ENCODE measurements at regions not wholly inside any gene's neighbourhood (a gene's known extent, or its start where the extent isn't known, plus 50 kb on each side); places are given as distances from the start of the nearest gene placed in this dataset.
A peak's percentile ranks its signal among the peaks of the same experiment; 100 is the strongest.
"Not testable (repeated sequence)": the region's sequence is repeated elsewhere in the genome, so short reads cannot be mapped to it uniquely, and the experiment has no call there.

DNA sequence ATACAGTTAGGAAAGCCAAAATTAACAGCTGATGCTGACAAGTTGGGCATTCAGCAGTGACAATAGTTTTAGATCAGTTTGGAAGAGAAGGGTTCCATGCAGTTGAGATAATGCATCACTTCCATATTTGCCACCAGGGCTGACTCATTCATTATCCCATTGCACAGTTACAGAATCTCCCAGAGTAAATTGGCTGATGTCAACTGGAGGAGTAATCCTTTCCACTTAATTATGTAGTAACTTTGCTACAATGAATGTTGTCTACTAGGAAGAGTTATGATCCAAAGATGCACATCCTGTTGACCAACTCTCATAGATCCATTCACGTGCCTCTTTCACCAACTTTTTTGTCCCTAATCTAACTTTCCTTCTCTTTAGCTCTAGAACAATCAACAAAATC is 123.3 kb upstream of the LUZP2 start:
- DNase-seq (ENCODE audit: low read depth in 2 of 2): no peak

DNA sequence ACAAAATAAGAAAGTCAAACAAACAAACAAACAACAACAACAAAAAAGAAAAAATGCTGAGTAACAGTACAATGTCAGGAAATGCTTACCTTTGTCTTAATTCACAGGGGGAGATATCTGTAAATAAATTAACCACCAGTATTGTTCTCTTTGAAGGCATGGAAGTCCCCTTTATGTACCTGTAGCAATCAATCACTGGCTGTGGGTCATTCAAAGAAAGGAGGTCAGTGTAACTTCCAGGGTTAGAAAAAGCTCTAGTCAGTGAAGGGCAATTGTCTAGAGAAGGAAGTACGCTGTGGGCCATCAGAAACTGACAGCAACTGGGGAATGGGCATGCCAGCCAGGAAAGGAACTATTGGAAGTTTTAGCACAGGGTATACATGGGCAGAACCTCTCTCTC is 121.5 kb upstream of the LUZP2 start:
- no peak for DNase-seq (ENCODE audit: low read depth in 2 of 2)

DNA sequence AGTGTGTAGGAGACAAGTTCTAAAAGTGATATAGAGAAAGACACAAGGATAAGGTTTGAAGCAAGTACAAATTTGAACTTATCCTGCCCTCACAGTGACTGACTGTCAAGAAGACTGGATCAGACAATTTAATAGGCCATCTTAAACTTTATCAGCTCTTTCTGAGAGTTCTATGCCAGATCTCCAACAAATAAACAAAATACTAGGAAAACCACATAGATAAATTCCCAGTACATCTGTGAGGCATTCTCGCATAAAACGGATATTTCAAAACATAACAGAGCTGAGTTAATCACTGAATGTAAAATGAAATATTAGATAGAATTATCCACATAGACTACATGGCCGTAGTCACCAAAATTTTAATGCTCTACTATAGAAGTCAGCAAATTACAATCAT is 120.9 kb upstream of the LUZP2 start:
- no peak for DNase-seq (ENCODE audit: low read depth in 2 of 2)

- DNase-seq (ENCODE audit: low read depth in 2 of 2): no peak
These were observed 113.7 kb upstream of the LUZP2 start for GRCh38 chr11:24383137-24383536.

GRCh38 chr11:24384240-24384639 is 112.6 kb upstream of the LUZP2 start:
- DNase-seq (ENCODE audit: low read depth in 2 of 2): no peak

DNA sequence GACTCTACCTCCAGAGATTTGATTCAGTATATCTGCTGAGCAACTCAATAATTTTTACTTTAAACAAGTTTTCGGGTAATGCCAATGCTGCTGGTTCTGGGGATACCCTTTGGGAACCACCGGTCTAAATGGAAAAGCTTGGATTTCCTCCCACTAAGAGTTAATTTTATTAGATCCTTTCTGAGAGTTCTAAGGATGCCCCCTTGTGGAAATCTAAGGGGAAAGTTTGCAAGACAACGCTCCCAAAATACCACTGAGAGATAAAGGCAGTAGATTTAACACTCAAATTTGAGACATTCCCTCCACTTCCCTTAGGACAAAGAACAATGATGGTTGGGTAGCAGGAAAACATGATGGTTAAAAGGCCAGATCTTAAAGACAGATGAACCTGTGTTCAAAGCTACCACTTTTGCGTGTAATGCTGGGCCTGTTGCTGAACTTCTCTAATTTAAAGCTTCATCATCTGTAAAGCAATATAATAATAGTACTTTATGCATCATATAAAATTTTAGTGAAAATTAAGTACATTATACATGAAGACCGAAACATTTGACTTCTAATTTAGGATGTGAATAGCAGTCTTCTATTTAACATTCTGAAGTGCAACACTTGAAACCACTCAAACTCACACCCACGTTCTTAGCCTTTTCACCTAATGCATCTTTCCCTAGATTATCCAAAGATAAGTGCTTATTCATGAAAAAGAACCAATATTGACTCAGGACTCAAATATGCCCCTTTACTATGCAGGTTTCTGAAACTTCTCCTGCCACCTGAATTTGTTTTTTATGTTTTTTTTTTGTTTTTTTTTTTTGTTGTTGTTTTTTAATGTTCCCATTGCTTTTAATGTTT is 110.1 kb upstream of the LUZP2 start:
- peak; percentile 25 to 30 for DNase-seq (ENCODE audit: low read depth in 2 of 2)

- DNase-seq (ENCODE audit: low read depth in 2 of 2): no peak
These were observed 107.3 kb upstream of the LUZP2 start for GRCh38 chr11:24389575-24389974.

DNA sequence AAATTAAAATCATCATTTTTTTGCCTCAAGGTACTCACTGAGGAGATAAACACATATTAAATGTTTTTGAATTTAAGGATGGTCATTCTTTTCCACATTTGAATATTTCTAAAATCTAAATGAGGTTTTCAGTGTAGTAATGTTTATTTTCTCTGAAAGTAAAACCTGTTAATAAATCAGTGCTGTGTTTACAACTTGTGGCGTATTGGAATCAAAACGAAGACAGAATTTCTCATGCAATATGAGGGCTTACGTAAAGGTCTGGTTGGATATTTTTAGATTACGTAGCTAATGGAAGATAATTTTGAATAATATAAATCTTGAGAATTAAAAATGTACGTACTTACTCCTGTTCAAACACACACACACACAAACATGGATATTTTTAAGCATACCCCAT is 106.8 kb upstream of the LUZP2 start:
- DNase-seq (ENCODE audit: low read depth in 2 of 2): no peak

- no peak for DNase-seq (ENCODE audit: low read depth in 2 of 2)
These were observed 106.1 kb upstream of the LUZP2 start for GRCh38 chr11:24390762-24391161.

- peak; percentile 4 to 6 for DNase-seq (ENCODE audit: low read depth in 2 of 2)
These were observed 105.7 kb upstream of the LUZP2 start for GRCh38 chr11:24391167-24391566.

- DNase-seq (ENCODE audit: low read depth in 2 of 2): no peak
These were observed 96.7 kb upstream of the LUZP2 start for GRCh38 chr11:24400059-24400665.

DNA sequence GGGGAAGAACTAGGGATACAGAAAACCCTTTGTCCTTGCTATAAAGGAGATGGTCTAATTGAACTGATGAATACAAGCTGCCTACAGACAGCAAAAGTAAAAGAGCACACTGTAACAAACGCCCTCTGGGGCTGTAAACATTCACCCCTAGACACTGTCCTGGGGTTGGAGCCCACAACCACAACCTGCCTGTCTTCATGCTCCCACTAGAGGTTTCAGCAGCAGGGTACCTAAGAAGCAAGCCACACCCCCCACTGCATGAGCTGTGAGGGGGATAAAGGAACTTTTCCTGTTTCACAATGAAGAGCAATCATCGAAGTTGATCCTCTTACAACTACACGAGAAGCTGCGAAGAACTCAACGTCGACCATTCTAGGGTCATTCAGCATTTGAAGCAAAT is 90.5 kb upstream of the LUZP2 start:
- DNase-seq (ENCODE audit: low read depth in 2 of 2): no peak

DNA sequence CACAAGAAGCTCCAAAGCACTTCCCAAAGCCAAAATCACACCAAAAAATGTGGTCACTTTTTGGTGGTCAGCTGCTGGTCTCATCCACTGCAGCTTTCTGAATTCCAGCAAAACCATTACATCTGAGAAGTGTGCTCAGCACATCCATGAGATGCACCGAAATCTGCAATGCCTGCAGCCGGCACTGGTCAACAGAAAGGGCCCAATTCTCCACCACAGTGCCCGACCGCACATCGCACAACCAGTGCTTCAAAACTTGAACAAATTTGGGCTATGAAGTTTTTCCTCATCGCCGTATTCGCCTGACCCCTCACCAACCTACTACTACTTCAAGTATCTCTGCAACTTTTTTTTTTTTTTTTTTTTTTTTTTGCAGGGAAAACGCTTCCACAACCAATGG is 89.9 kb upstream of the LUZP2 start:
- no peak for DNase-seq (ENCODE audit: low read depth in 2 of 2)

GRCh38 chr11:24407733-24408132 is 89.1 kb upstream of the LUZP2 start:
- DNase-seq (ENCODE audit: low read depth in 2 of 2): no peak

GRCh38 chr11:24408202-24408601 is 88.7 kb upstream of the LUZP2 start:
- DNase-seq (ENCODE audit: low read depth in 2 of 2): no peak

- DNase-seq (ENCODE audit: low read depth in 2 of 2): no peak
These were observed 85.1 kb upstream of the LUZP2 start for GRCh38 chr11:24411791-24412190.

- DNase-seq (ENCODE audit: low read depth in 2 of 2): no peak
These were observed 84.1 kb upstream of the LUZP2 start for GRCh38 chr11:24412722-24413121.

DNA sequence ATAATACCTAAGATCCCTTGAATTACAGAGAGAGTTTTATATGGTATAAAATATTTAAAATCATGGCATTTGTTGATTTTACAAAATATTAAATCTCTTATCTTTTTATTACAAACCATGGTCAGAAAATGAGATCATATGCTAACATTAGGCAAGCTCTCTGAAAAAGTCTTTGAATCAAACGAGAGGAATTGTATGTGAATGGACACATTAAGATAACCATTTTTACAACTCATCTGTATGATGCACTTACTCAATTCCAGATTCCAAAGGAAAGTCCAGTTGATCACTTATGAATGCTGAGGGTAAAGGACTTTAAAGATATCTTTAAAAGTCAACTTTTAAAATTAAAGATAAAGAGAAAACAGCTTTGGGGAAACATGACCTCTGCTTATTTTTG is 83.5 kb upstream of the LUZP2 start:
- no peak for DNase-seq (ENCODE audit: low read depth in 2 of 2)

DNA sequence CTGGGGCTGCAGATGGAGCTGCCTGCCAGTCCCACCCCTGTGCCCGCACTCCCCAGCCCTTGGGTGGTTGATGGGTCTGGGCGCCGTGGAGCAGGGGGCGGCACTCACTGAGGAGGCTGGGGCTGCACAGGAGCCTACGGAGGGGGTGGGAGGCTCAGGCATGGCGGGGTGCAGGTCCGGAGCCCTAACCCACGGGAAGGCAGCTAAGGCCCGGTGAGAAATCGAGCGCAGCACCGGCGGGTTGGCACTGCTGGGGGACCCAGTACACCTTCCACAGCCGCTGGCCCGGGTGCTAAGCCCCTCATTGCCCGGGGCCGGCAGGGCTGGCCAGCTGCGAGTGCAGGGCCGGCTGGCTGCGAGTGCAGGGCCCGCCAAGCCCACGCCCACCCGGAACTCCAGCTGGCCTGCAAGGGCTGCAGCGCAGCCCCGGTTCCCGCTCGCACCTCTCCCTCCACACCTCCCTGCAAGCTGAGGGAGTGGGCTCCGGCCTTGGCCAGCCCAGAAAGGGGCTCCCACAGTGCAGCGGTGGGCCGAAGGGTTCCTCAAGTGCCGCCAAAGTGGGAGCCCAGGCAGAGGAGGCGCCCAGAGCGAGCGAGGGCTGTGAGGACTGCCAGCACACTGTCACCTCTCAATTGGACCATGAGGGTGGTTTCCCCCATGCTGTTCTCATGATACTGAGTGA is 80.8 kb upstream of the LUZP2 start:
- DNase-seq (ENCODE audit: low read depth in 2 of 2): not testable (repeated sequence)

- no peak for DNase-seq (ENCODE audit: low read depth in 2 of 2)
These were observed 75.1 kb upstream of the LUZP2 start for GRCh38 chr11:24421766-24422165.

- DNase-seq (ENCODE audit: low read depth in 2 of 2): peak; percentile 14 to 20
These were observed 74.5 kb upstream of the LUZP2 start for GRCh38 chr11:24422376-24422775.

DNA sequence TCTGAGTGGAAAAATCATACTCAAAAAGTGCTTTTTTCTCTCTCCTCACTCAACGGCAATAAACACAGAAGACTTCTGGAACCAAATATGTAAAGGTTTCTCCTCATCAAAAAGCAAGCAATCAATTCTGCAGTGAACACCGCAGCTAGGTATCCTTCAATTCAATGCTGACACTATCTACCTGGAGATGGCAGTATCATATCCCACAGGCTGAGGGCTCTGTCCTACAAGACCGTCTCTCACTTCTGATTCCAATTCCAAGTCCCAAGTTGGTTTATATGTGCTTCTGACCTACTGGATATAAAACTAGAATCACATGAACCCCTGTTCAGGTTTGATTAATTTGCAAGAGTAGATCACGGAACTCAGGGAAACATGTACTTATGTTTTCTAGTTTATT is 59.7 kb upstream of the LUZP2 start:
- DNase-seq (ENCODE audit: low read depth in 2 of 2): no peak
